HG03442 (cell line): ENCODE measurements at regions not wholly inside any gene's neighbourhood (a gene's known extent, or its start where the extent isn't known, plus 50 kb on each side); places are given as distances from the start of the nearest gene placed in this dataset.
"Not testable (repeated sequence)": the region's sequence is repeated elsewhere in the genome, so short reads cannot be mapped to it uniquely, and the experiment has no call there.

Experiments used
- ATAC-seq: cut with Tn5 transposase; IDR thresholded peaks from one replicate; pipeline ENCODE4 v1.9.1; 2021; ENCODE audit warnings: mild to moderate bottlenecking, moderate library complexity; ENCODE audit not compliant: unreplicated experiment

DNA sequence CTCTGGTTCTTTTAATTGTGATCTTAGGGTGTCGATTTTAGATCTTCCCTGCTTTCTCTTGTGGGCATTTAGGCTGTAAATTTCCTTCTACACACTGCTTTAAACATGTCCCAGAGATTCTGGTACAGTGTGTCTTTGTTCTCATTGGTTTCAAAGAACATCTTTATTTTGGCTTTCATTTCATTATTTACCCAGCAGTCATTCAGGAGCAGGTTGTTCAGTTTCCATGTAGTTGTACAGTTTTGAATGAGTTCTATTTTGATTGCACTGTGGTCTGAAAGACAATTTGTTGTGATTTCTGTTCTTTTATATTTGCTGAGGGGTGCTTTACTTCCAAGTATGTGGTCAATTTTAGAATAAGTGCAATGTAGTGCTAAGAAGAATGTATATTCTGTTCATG, 423.8 kb downstream of the PIK3C3 start:
- not testable (repeated sequence) for ATAC-seq

- ATAC-seq, result not testable (repeated sequence)
These were observed 426.2 kb downstream of the PIK3C3 start for GRCh38 chr18:42381236-42381635.

GRCh38 chr18:42392416-42392815, 437.4 kb downstream of the PIK3C3 start:
- ATAC-seq, result no peak

DNA sequence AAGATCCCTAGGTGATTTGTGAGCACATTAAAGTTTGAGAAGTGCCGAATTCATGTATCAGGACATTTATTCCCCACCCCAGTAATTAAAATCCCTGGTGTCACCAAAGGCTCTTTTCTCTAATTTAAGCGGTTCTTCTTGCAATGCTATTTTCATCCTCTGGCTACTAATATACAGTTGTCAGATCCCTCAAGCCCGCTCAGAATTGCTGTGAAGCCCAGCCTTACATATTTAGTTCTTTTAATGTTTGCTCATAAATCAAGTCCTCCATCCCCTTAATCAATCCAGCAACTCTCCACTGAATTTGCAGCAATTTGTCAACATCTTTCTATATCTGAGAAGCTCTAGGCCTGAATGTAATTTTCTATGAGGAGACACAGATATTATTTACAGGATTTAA, 437.9 kb downstream of the PIK3C3 start:
- ATAC-seq, result no peak

- ATAC-seq, result no peak
These were observed 439.2 kb downstream of the PIK3C3 start for GRCh38 chr18:42394238-42394637.

DNA sequence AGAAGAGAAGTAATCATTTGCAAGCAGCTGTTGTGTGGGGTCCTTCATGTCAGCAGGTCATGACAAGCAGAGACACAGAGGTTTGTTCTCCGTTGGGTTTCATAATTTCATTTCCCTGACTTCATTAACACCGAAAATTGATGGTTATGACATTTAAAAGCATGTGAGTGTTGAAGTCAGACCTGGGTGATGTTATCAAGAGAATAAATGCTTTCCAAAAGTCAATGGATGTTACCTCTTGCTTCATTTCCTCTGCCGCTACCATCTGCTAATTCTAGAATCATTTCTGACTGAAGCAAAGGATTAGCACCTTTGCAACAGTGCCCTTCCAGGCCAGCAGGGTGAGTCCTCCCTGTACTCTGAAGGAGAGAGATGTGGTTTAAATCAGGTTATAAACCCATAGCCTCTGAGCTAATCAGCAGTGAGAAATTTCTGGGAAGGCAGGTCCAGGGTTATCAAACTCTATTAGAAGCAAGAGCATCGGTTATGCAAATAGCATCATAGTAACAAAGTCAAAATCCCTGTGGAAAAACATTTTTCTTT, 446.2 kb downstream of the PIK3C3 start:
- no peak for ATAC-seq

GRCh38 chr18:42404151-42404550, 449.1 kb downstream of the PIK3C3 start:
- no peak for ATAC-seq

- ATAC-seq, result no peak
These were observed 454.0 kb downstream of the PIK3C3 start for GRCh38 chr18:42409005-42409404.

GRCh38 chr18:42412281-42412680, 457.2 kb downstream of the PIK3C3 start:
- ATAC-seq, result no peak

DNA sequence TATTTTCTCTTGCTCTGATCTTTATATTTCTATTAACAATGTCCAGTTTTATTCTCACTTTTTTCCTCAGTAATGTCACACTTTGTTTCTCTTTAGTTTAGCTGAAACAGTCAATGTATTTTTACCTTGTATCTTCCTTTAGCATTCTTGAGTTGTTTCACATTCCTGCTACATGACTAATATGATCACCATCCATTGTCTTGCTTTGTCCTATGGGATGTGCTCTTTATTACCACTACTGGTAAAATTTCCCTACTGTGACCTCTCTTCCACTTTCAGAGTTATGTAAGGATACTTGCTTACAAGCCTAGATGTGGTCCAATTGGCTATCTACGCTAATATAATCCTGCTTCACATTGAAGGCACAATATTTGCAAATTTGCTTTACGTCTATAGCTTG, 457.9 kb downstream of the PIK3C3 start:
- ATAC-seq, result no peak

GRCh38 chr18:42413870-42414269, 458.8 kb downstream of the PIK3C3 start:
- ATAC-seq, result no peak

- ATAC-seq, result no peak
These were observed 459.9 kb downstream of the PIK3C3 start for GRCh38 chr18:42414756-42415454.

DNA sequence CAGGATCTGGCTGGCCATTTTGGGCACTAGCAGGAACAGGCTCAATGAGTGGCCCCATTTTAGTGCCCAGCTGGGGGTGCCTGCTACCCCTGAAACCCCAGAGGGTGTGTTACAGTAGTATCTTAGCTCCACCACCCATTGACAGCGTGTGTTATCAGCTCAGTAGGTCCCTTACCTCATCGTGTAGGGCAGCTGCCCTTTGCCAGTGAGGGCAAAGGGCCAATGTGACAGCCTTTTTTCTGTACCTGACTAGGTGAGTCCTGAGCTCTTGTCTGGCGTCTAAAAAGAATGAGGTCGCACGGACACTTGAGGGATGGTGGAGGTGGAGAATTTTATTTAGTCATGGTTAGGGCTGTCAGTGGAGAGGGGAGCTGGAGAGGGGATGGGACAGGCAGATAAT, 462.2 kb downstream of the PIK3C3 start:
- no peak for ATAC-seq

DNA sequence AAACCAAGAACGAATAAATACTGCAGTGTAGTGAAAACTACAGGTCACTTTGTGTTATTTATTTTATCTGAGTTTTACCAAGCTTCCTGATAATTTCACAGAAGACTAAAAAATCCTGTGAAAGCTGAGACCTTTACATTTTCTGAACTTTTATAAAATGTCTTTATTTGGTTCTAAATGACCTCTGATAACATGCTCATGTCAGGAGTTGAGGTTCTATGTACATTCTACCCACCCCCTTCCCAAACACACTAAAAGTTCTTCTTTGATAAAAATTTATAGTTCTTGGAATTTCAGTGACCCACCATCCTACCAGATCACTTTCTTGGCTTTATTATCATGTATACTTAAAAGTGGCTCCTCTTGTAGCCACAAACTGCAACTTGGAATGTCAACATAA, 463.1 kb downstream of the PIK3C3 start:
- no peak for ATAC-seq

- no peak for ATAC-seq
These were observed 470.0 kb downstream of the PIK3C3 start for GRCh38 chr18:42425025-42425424.

- ATAC-seq, result no peak
These were observed 471.5 kb downstream of the PIK3C3 start for GRCh38 chr18:42426496-42427015.

DNA sequence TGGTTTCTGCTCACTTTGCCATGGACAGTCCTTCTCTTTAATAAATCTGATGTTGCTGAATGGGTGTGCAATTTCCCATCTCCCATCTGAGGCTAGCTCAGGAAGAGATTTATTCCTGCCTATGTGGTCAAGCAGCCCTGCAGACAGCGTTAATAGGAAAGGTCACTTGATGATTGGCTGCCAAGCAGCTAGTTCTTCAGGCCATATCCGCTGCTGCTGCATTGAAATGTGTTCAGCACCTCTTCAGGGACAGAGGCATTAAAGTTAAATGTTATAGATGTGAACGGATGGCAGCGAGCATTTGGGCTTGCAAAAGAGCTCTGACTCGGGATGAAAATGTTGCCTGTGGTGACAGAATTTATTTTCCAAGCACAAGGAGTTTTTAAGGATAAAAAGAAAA, 474.2 kb downstream of the PIK3C3 start:
- ATAC-seq, result no peak

DNA sequence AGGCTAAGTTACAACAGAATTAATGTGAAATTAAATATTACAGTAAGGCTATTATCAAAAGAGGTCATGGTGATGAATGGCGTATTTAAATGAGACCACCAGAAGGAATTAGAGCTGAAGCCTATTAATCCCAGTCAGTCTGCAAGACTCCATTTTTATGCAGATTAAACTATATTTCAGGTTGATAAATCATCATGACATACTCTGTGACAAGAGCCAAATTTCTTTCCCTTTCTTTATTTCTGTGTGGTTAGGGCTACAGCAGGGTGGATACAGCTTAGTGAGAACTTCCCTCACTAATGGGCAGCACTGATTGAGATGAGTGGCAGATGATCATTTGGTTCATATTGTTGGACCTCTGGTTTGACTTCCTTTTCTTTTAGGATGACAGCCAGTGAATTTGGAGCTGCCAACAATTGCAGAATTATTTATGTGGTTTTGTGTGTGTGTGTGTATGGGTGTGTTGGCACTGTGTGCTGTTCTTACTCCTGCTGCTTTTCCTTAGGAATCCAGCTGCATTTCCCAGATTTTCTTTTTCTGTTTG, 481.3 kb downstream of the PIK3C3 start:
- ATAC-seq, result no peak

- no peak for ATAC-seq
These were observed 482.0 kb downstream of the PIK3C3 start for GRCh38 chr18:42437001-42437400.

DNA sequence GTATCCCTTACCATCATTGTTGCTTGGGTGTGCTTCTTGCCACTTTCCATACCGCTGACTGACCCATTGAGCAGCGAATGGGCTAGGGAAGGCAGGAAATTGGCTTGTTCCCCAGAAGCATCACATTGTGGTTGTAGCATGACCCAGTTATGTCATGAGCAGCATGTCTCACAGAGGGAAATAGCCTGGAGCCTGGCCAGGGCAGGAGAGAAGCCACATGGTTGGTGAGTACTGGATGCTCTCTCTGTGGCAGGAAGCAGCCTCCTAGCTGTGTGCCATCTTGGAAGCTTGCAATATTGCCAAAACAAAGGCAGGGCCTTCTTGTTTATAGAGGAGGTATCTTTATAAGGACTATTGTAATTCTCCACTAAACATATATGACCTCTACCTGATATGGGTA, 482.6 kb downstream of the PIK3C3 start:
- no peak for ATAC-seq

DNA sequence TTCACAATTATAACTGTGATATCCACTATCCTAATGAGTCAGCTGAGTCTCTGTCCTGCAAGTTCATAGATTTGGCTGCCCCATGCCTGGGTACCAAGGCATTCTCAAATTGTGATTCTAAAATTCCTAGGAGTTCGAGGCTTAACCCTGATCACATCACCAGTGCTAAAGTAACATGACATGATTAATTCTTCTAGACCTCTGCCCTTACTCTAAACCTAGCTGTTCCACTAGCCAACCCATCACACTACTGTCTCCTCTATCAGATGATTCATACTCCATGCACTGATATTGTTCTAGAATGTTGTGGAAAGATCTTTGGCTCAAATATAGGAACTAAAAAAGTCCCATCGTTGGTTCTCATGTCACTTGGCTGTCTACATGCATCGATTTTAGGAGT, 487.6 kb downstream of the PIK3C3 start:
- no peak for ATAC-seq

DNA sequence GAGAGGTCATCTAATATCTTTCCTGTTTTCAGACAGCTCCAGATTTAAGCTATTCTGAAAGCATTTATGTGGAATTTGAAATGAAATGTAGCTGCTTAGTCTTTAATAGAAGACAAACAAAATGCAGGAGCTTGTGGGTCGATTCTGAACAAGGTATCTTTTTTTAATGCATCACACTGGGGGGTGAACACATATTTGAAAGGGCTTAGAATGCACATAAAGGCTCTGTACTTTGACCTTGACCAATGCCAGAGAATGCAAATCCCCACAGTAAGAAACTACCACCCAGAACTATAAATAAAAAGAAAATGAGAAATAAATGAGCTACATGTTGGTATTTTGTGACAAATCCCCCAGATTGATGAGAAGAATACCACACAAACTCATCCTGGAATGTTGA, 489.3 kb downstream of the PIK3C3 start:
- no peak for ATAC-seq
